Stimulated activated effector memory CD8-positive, alpha-beta T cell treated with anti-CD3 and anti-CD28 coated beads, Interleukin-12 subunit alpha, Interleukin-12 subunit beta, amount 100 ng/mL, for 72 hours (primary cell): ENCODE measurements at regions not wholly inside any gene's neighbourhood (a gene's known extent, or its start where the extent isn't known, plus 50 kb on each side); places are given as distances from the start of the nearest gene placed in this dataset.

Source experiments
- ATAC-seq: fragments of 150-1000 bp; cut with Tn5 transposase; 2 replicates; pipeline ENCODE4 v1.10.0; 2021
- DNase-seq, 2 donors: peaks; one replicate each; pipeline ENCODE4 v3.0.0; 2021 to 2022; ENCODE audit warnings: low spot score in 2 of 2
- H3K27ac Mint-ChIP-seq: one replicate; pipeline ENCODE4 v1.8.0; 2022; ENCODE audit warnings: mild to moderate bottlenecking, mixed read lengths
- H3K36me3 Mint-ChIP-seq: one replicate; pipeline ENCODE4 v1.8.0; 2022; ENCODE audit warnings: mild to moderate bottlenecking, mixed read lengths
- H3K4me1 Mint-ChIP-seq: one replicate; pipeline ENCODE4 v1.8.0; 2022; ENCODE audit warnings: mixed read lengths
- H3K4me3 Mint-ChIP-seq: one replicate; pipeline ENCODE4 v1.8.0; 2022; ENCODE audit warnings: mild to moderate bottlenecking, mixed read lengths
- H3K9me3 Mint-ChIP-seq: one replicate; pipeline ENCODE4 v1.8.0; 2022; ENCODE audit warnings: mixed read lengths

GRCh38 chr16:65932350-65933072 is 434.0 kb upstream of the CDH5 start:
- no peaks in the 10 kb centered on the region for H3K4me1 Mint-ChIP-seq
- ATAC-seq (no peak), DNase-seq (no peak)
- H3K27ac Mint-ChIP-seq = no peak overlapping the region
- H3K4me3 Mint-ChIP-seq = no peak overlapping the region
- H3K36me3 Mint-ChIP-seq = no peaks in the 10 kb centered on the region
- H3K9me3 Mint-ChIP-seq = peaks cover 26% of the 10 kb centered on the region

DNA sequence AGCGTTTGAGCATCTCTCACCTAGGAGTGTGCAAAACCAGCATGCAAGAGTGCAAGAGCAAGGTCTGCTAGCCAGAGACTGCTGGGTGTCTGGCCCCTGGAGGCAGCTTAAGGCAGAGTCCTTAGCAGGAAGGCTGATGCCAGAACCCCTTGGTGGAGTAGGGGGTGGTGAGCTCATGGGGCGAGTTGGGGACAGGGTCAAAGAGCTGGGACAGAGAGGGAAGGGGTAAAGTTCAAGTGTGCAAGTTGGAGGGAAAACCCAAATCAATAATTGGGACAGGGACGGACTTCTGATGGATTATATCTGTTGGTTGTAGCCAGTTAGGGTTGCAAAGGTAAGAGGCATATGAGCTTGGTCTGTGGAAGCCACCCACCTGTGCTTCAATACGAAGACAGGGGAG is 443.6 kb upstream of the CDH5 start:
- Mint-ChIP-seq H3K9me3 (peaks cover 4% of the 10 kb centered on the region), H3K4me3 (no peak overlapping the region), H3K4me1 (no peaks in the 10 kb centered on the region), H3K27ac (no peak overlapping the region), H3K36me3 (no peaks in the 10 kb centered on the region)
- DNase-seq (no peak), ATAC-seq (peak; percentile 26)

DNA sequence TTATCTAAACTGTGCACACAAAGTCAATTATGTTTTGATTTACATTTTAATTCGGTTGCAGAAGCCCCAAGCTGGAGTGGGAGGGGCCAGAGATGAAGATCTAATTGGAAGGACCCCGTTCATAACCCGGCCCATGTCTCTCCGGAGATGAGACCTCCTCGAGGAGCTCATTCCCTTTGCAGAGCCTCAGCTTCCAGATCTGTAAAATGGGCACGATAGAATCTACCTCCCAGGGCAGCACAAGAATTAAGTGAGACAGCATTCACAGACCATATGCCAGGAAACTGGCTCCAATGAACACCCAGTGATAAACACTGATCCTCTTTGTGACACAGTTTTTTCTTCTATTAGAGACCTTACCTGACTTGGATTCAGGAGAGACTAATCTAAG is 446.5 kb upstream of the CDH5 start:
- H3K9me3 Mint-ChIP-seq = peaks cover 4% of the 10 kb centered on the region
- H3K27ac Mint-ChIP-seq = no peak overlapping the region
- no peaks in the 10 kb centered on the region for H3K36me3 Mint-ChIP-seq
- no peak overlapping the region for H3K4me3 Mint-ChIP-seq
- no peak for DNase-seq
- H3K4me1 Mint-ChIP-seq = no peaks in the 10 kb centered on the region
- ATAC-seq = no peak

DNA sequence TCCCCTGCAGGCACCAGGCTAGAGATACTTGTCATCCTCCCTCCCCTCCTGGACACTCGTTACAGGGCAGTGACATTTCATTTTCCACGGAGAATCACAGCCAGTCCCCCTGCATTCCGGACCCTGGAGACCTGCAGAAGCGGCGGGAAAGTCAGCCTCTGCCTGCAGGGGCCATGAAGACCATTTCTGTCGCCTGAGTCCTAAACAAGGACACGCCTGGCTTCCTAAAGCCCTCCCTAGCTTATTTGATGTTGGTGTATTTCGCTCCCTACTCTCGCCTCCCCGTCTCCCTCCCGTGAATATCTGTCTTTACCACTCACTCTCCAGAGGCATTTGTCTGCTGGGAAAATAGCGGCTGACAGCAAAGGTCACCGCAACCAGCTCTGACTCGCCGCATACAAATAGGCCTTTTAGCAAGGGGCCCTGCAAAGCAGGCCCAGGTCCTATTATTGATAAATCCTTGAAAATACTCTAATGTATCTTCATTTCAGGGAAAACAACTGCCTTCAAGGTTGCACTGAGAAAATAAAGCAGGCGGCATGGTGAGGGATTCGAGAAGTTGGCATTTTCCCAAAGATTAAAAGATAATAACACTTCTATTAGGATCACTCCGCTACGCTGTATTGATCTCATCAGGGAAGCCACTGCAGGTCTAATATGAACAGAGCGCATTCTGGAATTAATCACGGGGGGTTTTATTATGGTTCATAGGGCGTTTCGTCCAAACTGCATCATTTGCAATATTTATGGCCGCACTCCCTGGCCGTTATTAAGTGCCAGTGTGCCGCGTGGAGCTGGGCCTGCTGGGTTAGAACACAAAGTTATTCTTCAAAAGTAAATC is 447.1 kb upstream of the CDH5 start:
- ATAC-seq (no peak), DNase-seq (no peak)
- Mint-ChIP-seq H3K27ac (no peak overlapping the region), H3K36me3 (no peaks in the 10 kb centered on the region), H3K4me3 (no peak overlapping the region), H3K9me3 (peaks cover 4% of the 10 kb centered on the region), H3K4me1 (no peaks in the 10 kb centered on the region)

DNA sequence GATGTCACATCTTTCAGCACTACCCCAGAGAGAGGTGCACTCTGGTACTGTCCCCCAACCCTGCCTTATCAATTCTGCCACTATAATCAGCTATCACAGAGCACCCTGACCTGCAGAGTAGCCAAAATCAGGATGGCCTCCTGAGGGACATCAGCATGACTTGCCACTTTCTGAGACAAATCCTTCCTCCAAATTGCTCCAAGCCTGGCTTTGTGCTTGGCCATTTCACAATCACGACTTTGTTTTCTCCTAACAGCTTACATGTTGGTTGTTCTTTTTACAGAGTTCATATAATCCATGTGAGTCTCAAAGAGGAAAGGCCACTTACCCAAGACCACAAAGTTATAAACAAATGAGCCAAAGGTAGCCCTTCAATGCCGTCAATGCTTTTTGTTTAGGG is 449.0 kb upstream of the CDH5 start:
- Mint-ChIP-seq H3K36me3 (no peaks in the 10 kb centered on the region), H3K9me3 (peaks cover 10% of the 10 kb centered on the region), H3K4me1 (no peaks in the 10 kb centered on the region), H3K27ac (no peak overlapping the region), H3K4me3 (no peak overlapping the region)
- DNase-seq = no peak
- no peak for ATAC-seq

DNA sequence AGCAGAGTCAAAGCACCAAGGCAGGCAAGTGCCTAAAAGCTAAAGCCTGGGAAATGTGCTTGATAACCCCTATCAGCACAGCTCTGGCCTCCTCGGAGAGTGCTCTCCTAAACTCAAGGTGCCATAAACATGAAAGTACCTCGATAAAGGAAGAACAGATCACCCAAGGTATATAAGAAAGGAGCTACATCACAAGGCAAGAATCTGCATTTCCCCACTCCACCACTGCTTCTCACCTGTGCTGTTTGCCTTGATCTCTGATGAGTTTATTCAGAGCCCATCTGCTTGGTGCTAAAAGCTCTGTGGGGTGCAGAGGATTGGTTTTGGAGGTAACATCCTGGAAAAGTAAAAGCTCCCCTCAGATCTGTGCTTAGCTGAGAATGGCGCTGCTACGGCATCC is 449.5 kb upstream of the CDH5 start:
- DNase-seq (no peak), ATAC-seq (no peak)
- Mint-ChIP-seq H3K9me3 (peaks cover 10% of the 10 kb centered on the region), H3K27ac (no peak overlapping the region), H3K36me3 (no peaks in the 10 kb centered on the region), H3K4me3 (no peak overlapping the region), H3K4me1 (no peaks in the 10 kb centered on the region)

DNA sequence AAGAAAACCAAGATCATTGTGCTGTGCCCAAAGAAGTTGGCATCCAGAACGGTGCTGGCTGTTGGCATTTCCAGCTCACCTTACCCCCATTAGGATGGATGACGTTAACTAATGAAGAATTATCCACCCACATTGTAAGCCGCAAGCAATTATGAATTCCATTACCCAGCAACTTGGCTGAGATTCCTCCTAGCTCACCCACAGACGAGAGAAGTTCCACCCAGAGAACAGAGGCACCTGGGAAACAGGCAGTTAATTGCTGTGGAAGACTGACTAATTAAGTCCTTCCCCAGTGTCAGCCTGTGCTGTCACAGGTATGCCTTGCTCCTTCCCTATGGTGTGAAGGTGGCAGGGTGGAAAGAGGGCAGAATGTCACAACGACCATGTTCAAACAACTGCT is 456.2 kb upstream of the CDH5 start:
- peaks cover 9% of the 10 kb centered on the region for H3K9me3 Mint-ChIP-seq
- H3K4me3 Mint-ChIP-seq = no peak overlapping the region
- H3K36me3 Mint-ChIP-seq = no peaks in the 10 kb centered on the region
- no peak for DNase-seq
- no peak for ATAC-seq
- H3K4me1 Mint-ChIP-seq = no peaks in the 10 kb centered on the region
- no peak overlapping the region for H3K27ac Mint-ChIP-seq

DNA sequence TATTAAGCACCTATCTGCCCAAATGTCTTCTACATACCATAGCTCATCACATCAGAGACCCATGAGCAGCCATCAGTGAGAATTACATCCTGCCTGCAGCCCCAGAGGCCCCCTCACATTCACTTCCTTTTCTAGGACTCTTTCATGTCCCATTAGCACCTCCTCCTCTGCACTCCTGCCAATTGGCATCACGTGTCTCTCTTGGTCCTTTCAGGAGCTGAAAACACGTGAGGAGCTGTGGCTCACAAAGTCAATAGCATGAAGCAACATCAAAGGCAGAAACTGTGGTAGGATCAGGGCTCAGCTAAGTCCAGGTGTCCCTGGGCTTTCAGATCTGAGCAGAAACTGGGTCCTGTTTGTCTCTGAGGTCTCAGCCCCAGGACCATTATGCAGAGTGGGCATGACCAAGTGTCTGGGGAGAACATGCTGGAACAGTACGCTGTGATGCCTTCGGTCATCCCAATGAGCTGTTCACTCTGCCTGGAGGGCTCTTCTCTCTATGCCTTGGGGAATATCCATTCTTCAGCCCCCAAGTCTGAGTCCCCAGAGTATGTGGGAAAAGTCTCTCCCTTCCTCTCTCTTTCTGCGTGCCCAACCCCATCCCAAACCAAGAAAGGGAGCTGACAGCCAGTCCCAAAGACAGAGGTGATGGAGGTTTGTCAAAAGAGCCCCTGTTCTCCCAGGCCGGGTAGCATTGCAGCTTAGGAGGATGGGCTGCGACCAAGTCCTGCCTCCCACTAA is 457.0 kb upstream of the CDH5 start:
- ATAC-seq = no peak

GRCh38 chr16:65908568-65908967 is 457.9 kb upstream of the CDH5 start:
- Mint-ChIP-seq H3K27ac (no peak overlapping the region), H3K9me3 (peaks cover 5% of the 10 kb centered on the region), H3K4me3 (no peak overlapping the region), H3K4me1 (no peaks in the 10 kb centered on the region), H3K36me3 (no peaks in the 10 kb centered on the region)
- DNase-seq (no peak), ATAC-seq (no peak)

More for the DNA sequence above, 457.0 kb upstream of the CDH5 start:
- H3K36me3 Mint-ChIP-seq = no peaks in the 10 kb centered on the region
- no peak overlapping the region for H3K4me3 Mint-ChIP-seq
- H3K4me1 Mint-ChIP-seq = no peaks in the 10 kb centered on the region
- H3K9me3 Mint-ChIP-seq = peaks cover 9% of the 10 kb centered on the region
- DNase-seq = no peak
- no peak overlapping the region for H3K27ac Mint-ChIP-seq

DNA sequence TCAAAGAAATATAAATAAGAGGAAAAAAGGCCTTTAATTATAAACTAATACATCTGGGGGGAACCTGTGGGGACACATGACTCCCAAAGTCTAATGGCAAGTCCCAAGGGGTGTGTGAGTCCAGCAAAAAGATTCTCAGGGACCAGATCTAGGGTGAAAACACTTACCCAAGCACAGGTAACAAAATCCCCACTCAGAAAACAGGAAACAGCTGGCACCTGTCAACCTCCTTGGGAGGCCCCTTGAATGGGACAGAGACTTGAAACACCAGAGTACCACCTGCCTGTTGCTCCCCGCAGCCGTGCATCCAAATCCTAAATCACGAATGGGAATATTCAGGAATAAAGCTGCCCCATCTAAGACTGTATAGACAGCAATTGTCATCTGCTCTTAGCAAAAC is 461.2 kb upstream of the CDH5 start:
- ATAC-seq = no peak
- H3K36me3 Mint-ChIP-seq = no peaks in the 10 kb centered on the region
- no peak for DNase-seq
- H3K27ac Mint-ChIP-seq = no peak overlapping the region
- no peaks in the 10 kb centered on the region for H3K4me1 Mint-ChIP-seq
- peaks cover 2% of the 10 kb centered on the region for H3K9me3 Mint-ChIP-seq
- no peak overlapping the region for H3K4me3 Mint-ChIP-seq

DNA sequence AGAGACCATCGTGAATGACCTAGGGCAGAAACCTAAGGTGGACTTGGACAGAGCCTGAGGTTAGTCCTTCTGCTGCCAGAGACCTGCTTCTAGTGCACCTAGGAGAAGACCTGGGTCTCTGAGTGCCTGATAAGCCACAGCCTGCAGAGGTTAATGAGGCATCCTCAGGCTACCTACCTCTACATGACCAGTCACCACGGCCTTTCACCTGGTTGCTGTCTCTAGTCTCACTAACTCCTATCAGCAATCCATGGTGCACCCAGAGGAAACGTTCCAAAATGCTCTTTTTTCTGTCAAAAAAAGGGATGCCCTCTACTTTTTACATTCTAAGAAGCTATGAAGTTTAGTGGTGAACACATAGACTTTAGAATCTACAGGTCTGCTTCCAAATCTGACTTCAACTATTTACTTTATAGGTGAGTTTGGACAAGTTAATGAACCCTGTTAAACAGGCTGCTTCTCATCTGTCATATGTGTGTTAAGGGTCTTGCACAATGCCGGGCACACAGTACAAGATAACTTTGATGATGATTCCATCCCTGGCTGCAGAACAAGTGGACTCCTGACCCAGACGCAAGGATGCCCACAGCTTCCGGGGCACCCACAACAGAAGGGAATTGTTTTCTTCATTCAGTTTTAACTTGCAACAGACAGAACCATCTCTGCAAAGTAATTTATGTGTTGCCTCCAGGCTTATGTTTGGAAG is 469.9 kb upstream of the CDH5 start:
- H3K27ac Mint-ChIP-seq = no peak overlapping the region
- peaks cover 3% of the 10 kb centered on the region for H3K9me3 Mint-ChIP-seq
- DNase-seq (no peak), ATAC-seq (no peak)
- no peaks in the 10 kb centered on the region for H3K36me3 Mint-ChIP-seq
- no peaks in the 10 kb centered on the region for H3K4me1 Mint-ChIP-seq
- no peak overlapping the region for H3K4me3 Mint-ChIP-seq

DNA sequence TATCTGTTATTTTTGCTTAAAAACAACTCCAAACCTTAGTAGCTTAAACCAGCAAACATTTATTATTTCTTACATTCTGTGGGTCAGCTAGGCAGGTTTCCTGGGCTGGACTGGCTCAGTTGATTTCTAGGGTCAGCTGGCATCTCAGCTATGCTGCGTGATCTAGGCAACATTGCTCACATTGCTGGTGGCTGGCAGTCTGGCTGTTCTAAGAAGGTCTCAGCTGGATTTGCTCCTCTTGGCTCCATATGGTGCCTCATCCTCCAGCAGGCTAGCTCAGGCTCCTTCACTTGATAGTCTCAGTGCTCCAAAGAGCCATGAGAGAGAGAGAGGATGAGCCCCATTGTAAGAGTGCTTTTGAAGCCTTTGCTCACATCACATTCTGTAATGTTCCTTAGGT is 470.6 kb upstream of the CDH5 start:
- H3K27ac Mint-ChIP-seq = no peak overlapping the region
- no peak for DNase-seq
- H3K9me3 Mint-ChIP-seq = peaks cover 3% of the 10 kb centered on the region
- H3K36me3 Mint-ChIP-seq = no peaks in the 10 kb centered on the region
- no peaks in the 10 kb centered on the region for H3K4me1 Mint-ChIP-seq
- ATAC-seq = no peak
- H3K4me3 Mint-ChIP-seq = no peak overlapping the region

GRCh38 chr16:65895486-65895885 is 471.0 kb upstream of the CDH5 start:
- ATAC-seq (no peak), DNase-seq (no peak)
- Mint-ChIP-seq H3K9me3 (peaks cover 3% of the 10 kb centered on the region), H3K27ac (no peak overlapping the region), H3K36me3 (no peaks in the 10 kb centered on the region), H3K4me1 (no peaks in the 10 kb centered on the region), H3K4me3 (no peak overlapping the region)

- ATAC-seq = no peak
- Mint-ChIP-seq H3K27ac (no peak overlapping the region), H3K4me3 (no peak overlapping the region), H3K9me3 (peaks cover 3% of the 10 kb centered on the region), H3K36me3 (no peaks in the 10 kb centered on the region), H3K4me1 (no peaks in the 10 kb centered on the region)
- DNase-seq = no peak
These were observed 476.3 kb upstream of the CDH5 start for GRCh38 chr16:65890203-65890602.

- no peak overlapping the region for H3K4me3 Mint-ChIP-seq
- H3K36me3 Mint-ChIP-seq = no peaks in the 10 kb centered on the region
- DNase-seq (no peak), ATAC-seq (no peak)
- no peak overlapping the region for H3K27ac Mint-ChIP-seq
- H3K4me1 Mint-ChIP-seq = no peaks in the 10 kb centered on the region
- H3K9me3 Mint-ChIP-seq = peaks cover 3% of the 10 kb centered on the region
These were observed 476.9 kb upstream of the CDH5 start for GRCh38 chr16:65889533-65889966.
